ENCODE measurements at regions not wholly inside any gene's neighbourhood (a gene's known extent, or its start where the extent isn't known, plus 50 kb on each side); places are given as distances from the start of the nearest gene placed in this dataset.

DNA sequence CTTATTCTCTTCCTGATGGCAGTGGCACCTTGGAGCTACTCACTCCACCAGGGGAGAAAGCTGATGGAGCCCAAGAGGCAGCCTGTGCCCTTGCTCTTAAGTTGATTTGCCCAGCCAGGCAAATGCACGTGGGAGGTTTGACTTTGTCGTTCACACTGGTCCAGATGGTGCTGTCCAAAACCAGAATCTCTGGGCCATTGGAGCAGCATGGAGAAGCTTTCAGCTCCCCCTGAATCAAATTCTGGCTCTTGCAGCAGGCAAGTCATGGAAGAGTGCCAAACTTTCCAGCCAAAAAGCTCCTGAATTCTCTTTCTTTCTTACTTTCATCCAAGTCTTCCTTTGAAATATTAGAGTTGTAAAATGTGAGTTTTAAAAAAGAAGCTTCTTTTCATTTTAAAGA is 970.4 kb downstream of the RPA4 start:
- POLR2A ChIA-PET: no interaction called here
- H3K27me3 ChIP-seq (ENCODE audit: control insufficient read depth, insufficient read depth, low read length): no peaks in the 10 kb centered on the region
- no peaks in the 10 kb centered on the region for H3K36me3 ChIP-seq (ENCODE audit: control insufficient read depth, insufficient read depth, low read length)
- CTCF ChIA-PET: no interaction called here
- DNase-seq (ENCODE audit: low read depth): no peak
- H3K4me3 ChIP-seq (ENCODE audit: low read depth, low read length): no peak overlapping the region
- TF ChIP-seq, protein P1, sequence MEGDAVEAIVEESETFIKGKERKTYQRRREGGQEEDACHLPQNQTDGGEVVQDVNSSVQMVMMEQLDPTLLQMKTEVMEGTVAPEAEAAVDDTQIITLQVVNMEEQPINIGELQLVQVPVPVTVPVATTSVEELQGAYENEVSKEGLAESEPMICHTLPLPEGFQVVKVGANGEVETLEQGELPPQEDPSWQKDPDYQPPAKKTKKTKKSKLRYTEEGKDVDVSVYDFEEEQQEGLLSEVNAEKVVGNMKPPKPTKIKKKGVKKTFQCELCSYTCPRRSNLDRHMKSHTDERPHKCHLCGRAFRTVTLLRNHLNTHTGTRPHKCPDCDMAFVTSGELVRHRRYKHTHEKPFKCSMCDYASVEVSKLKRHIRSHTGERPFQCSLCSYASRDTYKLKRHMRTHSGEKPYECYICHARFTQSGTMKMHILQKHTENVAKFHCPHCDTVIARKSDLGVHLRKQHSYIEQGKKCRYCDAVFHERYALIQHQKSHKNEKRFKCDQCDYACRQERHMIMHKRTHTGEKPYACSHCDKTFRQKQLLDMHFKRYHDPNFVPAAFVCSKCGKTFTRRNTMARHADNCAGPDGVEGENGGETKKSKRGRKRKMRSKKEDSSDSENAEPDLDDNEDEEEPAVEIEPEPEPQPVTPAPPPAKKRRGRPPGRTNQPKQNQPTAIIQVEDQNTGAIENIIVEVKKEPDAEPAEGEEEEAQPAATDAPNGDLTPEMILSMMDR (IDR thresholded peaks at IDR 0.05; ENCODE audit: insufficient read depth, low read depth, low read length): no peak

DNA sequence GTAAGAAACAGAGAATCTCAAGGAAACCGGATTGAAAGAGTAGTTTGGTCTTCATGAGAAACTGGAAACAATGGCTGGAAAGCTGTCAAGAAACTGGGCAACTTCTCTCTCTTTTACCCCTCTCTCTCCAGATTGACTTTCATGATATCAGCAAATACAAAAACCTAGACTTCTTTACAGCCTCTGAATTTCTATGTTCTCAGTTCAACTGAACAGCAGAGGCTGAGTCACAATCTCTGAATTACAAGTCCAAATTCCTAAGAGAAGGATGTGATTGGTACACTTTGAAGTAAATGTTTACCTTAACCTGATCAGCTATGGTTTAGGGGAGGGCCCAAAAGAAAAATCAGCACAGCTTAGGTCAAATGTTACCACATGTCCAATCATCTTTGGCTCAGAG is 974.9 kb downstream of the RPA4 start:
- CTCF ChIA-PET: no interaction called here
- POLR2A ChIA-PET: no interaction called here
- Histone ChIP-seq H3K4me3 (ENCODE audit: low read depth, low read length) (no peak overlapping the region), H3K27me3 (ENCODE audit: control insufficient read depth, insufficient read depth, low read length) (no peaks in the 10 kb centered on the region), H3K36me3 (ENCODE audit: control insufficient read depth, insufficient read depth, low read length) (no peaks in the 10 kb centered on the region)
- TF ChIP-seq, protein P1 (IDR thresholded peaks at IDR 0.05; ENCODE audit: insufficient read depth, low read depth, low read length): no peak
- no peak for DNase-seq (ENCODE audit: low read depth)

DNA sequence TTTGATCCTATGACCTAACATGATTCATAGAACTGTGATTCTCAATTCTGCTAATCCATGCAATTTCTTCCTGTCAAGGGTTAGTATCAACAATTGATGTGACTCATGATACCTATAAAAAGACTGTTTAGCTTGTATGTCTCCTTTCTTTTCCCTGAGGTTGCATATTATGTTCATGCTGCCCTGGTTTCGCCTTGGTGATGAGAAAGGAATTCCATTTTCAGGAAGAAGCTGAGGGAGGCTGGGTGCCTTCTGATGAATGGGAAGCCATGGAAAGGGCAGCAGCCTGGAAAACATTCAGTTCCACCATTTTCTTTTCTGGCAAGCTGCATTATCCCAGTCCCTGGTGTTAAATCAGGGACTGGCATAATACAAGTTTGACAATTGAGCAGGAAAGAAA is 976.5 kb downstream of the RPA4 start:
- no peak overlapping the region for H3K4me3 ChIP-seq (ENCODE audit: low read depth, low read length)
- TF ChIP-seq, protein P1 (IDR thresholded peaks at IDR 0.05; ENCODE audit: insufficient read depth, low read depth, low read length): no peak
- H3K36me3 ChIP-seq (ENCODE audit: control insufficient read depth, insufficient read depth, low read length): no peaks in the 10 kb centered on the region
- H3K27me3 ChIP-seq (ENCODE audit: control insufficient read depth, insufficient read depth, low read length): no peaks in the 10 kb centered on the region
- CTCF ChIA-PET: no interaction called here
- DNase-seq (ENCODE audit: low read depth): no peak
- POLR2A ChIA-PET: no interaction called here

DNA sequence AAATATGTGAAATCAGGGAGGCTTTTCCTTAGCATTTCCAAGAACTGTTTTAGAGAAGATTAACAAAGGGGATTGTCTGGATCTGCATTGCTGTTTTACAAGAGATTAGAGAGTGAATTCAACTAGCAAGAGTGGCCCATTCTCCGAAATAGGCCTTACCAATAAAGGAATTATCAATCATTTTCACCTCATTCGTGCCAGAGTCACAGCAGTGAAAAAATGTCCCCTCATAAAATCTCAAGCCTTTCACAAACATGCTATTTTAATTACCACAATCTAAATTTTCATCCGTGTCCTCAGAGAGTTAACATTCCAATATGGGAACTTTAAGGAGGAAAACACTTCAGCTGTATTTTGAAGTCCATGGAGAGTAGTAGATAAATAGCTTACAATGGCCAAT is 979.6 kb downstream of the RPA4 start:
- no peaks in the 10 kb centered on the region for H3K27me3 ChIP-seq (ENCODE audit: control insufficient read depth, insufficient read depth, low read length)
- H3K4me3 ChIP-seq (ENCODE audit: low read depth, low read length): no peak overlapping the region
- CTCF ChIA-PET: interaction anchor here (0.8 kb wide), 1 partner anchor 11 kb away, joined by 4 read pairs; no protein-coding TSS in a partner anchor
- H3K36me3 ChIP-seq (ENCODE audit: control insufficient read depth, insufficient read depth, low read length): no peaks in the 10 kb centered on the region
- TF ChIP-seq, protein P1 (IDR thresholded peaks at IDR 0.05; ENCODE audit: insufficient read depth, low read depth, low read length): no peak
- POLR2A ChIA-PET: no interaction called here
- DNase-seq (ENCODE audit: low read depth): no peak

DNA sequence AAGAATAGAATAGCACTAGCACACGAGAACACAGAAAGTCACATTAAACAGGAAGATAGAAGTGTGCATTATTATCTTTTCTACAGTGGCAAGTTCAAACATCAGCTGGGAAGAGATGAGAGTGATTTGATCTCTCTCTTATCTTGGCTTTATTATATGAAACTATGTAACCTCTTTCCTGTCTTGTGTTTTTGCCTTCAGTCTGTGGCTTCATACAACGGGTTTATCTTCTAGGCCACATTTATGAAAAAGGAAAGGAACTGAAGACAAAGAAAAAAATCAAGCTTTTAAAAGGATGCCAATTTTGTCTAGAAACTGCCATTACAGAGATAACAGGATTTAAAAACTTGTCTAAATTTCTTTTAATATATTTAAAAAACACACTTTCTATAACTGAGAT is 983.6 kb downstream of the RPA4 start:
- Histone ChIP-seq H3K27me3 (ENCODE audit: control insufficient read depth, insufficient read depth, low read length) (no peaks in the 10 kb centered on the region), H3K4me3 (ENCODE audit: low read depth, low read length) (no peak overlapping the region), H3K36me3 (ENCODE audit: control insufficient read depth, insufficient read depth, low read length) (no peaks in the 10 kb centered on the region)
- TF ChIP-seq, protein P1 (IDR thresholded peaks at IDR 0.05; ENCODE audit: insufficient read depth, low read depth, low read length): no peak
- CTCF ChIA-PET: no interaction called here
- POLR2A ChIA-PET: no interaction called here
- DNase-seq (ENCODE audit: low read depth): no peak
